DOHH2 (cell line): ENCODE measurements at regions not wholly inside any gene's neighbourhood (a gene's known extent, or its start where the extent isn't known, plus 50 kb on each side); places are given as distances from the start of the nearest gene placed in this dataset.

Source experiments
- CTCF ChIP-seq: fragments of 200-600 bp; sonication (generic); IDR thresholded peaks from one replicate; pipeline ENCODE4 v1.5.1; 2014; ENCODE audit warnings: antibody characterized with exemption, mild to moderate bottlenecking, low read depth, low read length; ENCODE audit not compliant: poor library complexity, severe bottlenecking
- EZH2phosphoT487 ChIP-seq: fragments of 200-600 bp; sonication (generic); IDR thresholded peaks from 2 replicates; pipeline ENCODE4 v1.6.1; 2017; ENCODE audit warnings: borderline replicate concordance, mild to moderate bottlenecking, antibody characterized with exemption, low read length, moderate library complexity, mixed read lengths

- no peak for TF ChIP-seq CTCF
- no peak for TF ChIP-seq EZH2phosphoT487
Observed at GRCh38 chr4:54843106-54843505, 185.3 kb downstream of the KIT start.
